GM12878 (cell line): ENCODE measurements at regions not wholly inside any gene's neighbourhood (a gene's known extent, or its start where the extent isn't known, plus 50 kb on each side); places are given as distances from the start of the nearest gene placed in this dataset.
"Not testable (repeated sequence)": the region's sequence is repeated elsewhere in the genome, so short reads cannot be mapped to it uniquely, and the experiment has no call there.

Experiments
- ATAC-seq: fragments of 200-7000 bp; cut with Tn5 transposase; 3 replicates; pipeline ENCODE4 v1.9.1; 2020; ENCODE audit warnings: mild to moderate bottlenecking, moderate library complexity
- BruUV-seq: library from RNA; stranded (reverse); fragments of 400-500 nt; replicated peaks from 2 replicates; lab custom pipeline; 2021; lab: Mats Ljungman, UMichigan
- CTCF ChIA-PET: fragments of 300-600 bp; sonication (Branson Sonifier 250); formaldehyde crosslinking; extraction: SDS; loops from one replicate; lab custom pipeline; 2021; ENCODE audit warnings: inconsistent platforms; lab: Yijun Ruan, JAX
- POLR2A ChIA-PET: fragments of 350-600 bp; formaldehyde crosslinking; extraction: SDS; loops from one replicate; lab custom pipeline; 2021; ENCODE audit warnings: inconsistent platforms; lab: Charles Lee
- RAD21 ChIA-PET: fragments of 300-600 bp; sonication (Branson Sonifier 250); formaldehyde crosslinking; loops from one replicate; lab custom pipeline; 2023; ENCODE audit warnings: antibody characterized with exemption; ENCODE audit not compliant: unreplicated experiment; lab: Charles Lee
- SMC1A ChIA-PET: fragments of 300-600 bp; sonication (Branson Sonifier 250); formaldehyde crosslinking; loops from one replicate; lab custom pipeline; 2023; ENCODE audit not compliant: unreplicated experiment, uncharacterized antibody; lab: Charles Lee
- DNase-seq: peaks from one replicate; pipeline ENCODE4 v3.0.0-alpha.2; 2011; ENCODE audit warnings: low read depth, low spot score
- FAIRE-seq: peaks from 3 replicates; lab custom pipeline; 2011; peaks lifted over from hg19 to GRCh38; lab: Jason Lieb, UNC
- H2AFZ ChIP-seq: 2 replicates; pipeline ENCODE4 v1.6.0; 2011; ENCODE audit warnings: low read depth, low read length, control low read depth; ENCODE audit not compliant: control insufficient read depth
- H3K27ac ChIP-seq: 2 replicates; pipeline ENCODE4 v1.5.1; 2011; ENCODE audit warnings: control low read depth; ENCODE audit not compliant: control insufficient read depth, insufficient read depth
- H3K27me3 ChIP-seq, 2 experiments: replicated peaks in 1 of 2; 2 replicates each; pipeline versions ENCODE4 v1.6.0 to v1.6.1; 2011; ENCODE audit warnings: low read length in 1 of 2; ENCODE audit not compliant: control insufficient read depth in 2 of 2, insufficient read depth in 2 of 2
- H3K36me3 ChIP-seq, 2 experiments: 2 replicates each; pipeline ENCODE4 v1.5.1; 2011; ENCODE audit warnings: low read length in 1 of 2; ENCODE audit not compliant: control insufficient read depth in 2 of 2, insufficient read depth in 2 of 2
- H3K4me1 ChIP-seq: 2 replicates; pipeline ENCODE4 v1.6.1; 2011; ENCODE audit warnings: mild to moderate bottlenecking, low read length, moderate library complexity, mixed read lengths; ENCODE audit not compliant: control insufficient read depth, insufficient read depth
- H3K4me2 ChIP-seq: 2 replicates; pipeline ENCODE4 v1.6.0; 2011; ENCODE audit warnings: control low read depth; ENCODE audit not compliant: control insufficient read depth, insufficient read depth
- H3K4me3 ChIP-seq: fragments of 200-600 bp; sonication (generic); 2 replicates; pipeline ENCODE4 v1.5.1; 2016
- H3K79me2 ChIP-seq: 2 replicates; pipeline ENCODE4 v1.6.0; 2011; ENCODE audit warnings: low read length; ENCODE audit not compliant: control insufficient read depth, insufficient read depth
- H3K9ac ChIP-seq: 2 replicates; pipeline ENCODE4 v1.8.0; 2011; ENCODE audit warnings: low read length, control low read depth, mixed read lengths; ENCODE audit not compliant: control insufficient read depth, insufficient read depth
- H3K9me3 ChIP-seq: replicated peaks from 3 replicates; pipeline ENCODE4 v1.5.1; 2011; ENCODE audit warnings: mild to moderate bottlenecking, low read length; ENCODE audit not compliant: control insufficient read depth, insufficient read depth
- H4K20me1 ChIP-seq: 2 replicates; pipeline ENCODE4 v1.6.0; 2011; ENCODE audit not compliant: control insufficient read depth, insufficient read depth
- WGBS: methylation state at CpG from one replicate; pipeline ENCODE4 v1.1.6; 2016; ENCODE audit warnings: low lambda C conversion rate; ENCODE audit not compliant: insufficient replicate concordance, insufficient coverage; ENCODE audit errors: missing lambda C conversion rate; 5-methylcytosine and 5-hydroxymethylcytosine counted together
- in situ Hi-C: fragments of 300-500 bp; cut with MboI; formaldehyde crosslinking; loops from 9 replicates; pipeline ENCODE4 v1.14.3; 2018; ENCODE audit warnings: mixed read lengths
- intact Hi-C: fragments of 100-400 bp; cut with micrococcal nuclease; formaldehyde crosslinking; loops from one replicate; pipeline ENCODE4 v1.14.2; 2022; ENCODE audit not compliant: unreplicated experiment

GRCh38 chr21:7829411-7829810 is 2692.0 kb upstream of the TPTE start:
- WGBS, result no CpG with 5 or more reads among the region's 37 CpGs
- CTCF ChIA-PET, intact Hi-C loops, H3K4me2 ChIP-seq, RAD21 ChIA-PET, H3K4me3 ChIP-seq, H3K9ac ChIP-seq, H3K27ac ChIP-seq, H3K9me3 ChIP-seq, BruUV-seq, H4K20me1 ChIP-seq, SMC1A ChIA-PET, H3K4me1 ChIP-seq, DNase-seq, H3K79me2 ChIP-seq, FAIRE-seq, H3K36me3 ChIP-seq, in situ Hi-C loops, POLR2A ChIA-PET, H2AFZ ChIP-seq, ATAC-seq, H3K27me3 ChIP-seq: not testable (repeated sequence)

GRCh38 chr21:7837315-7837714 is 2684.1 kb upstream of the TPTE start:
- H2AFZ ChIP-seq, CTCF ChIA-PET, H3K4me1 ChIP-seq, RAD21 ChIA-PET, POLR2A ChIA-PET, BruUV-seq, H3K27me3 ChIP-seq, H3K27ac ChIP-seq, ATAC-seq, H3K36me3 ChIP-seq, FAIRE-seq, SMC1A ChIA-PET, H3K9me3 ChIP-seq, in situ Hi-C loops, DNase-seq, H3K9ac ChIP-seq, H3K4me3 ChIP-seq, H4K20me1 ChIP-seq, H3K79me2 ChIP-seq, H3K4me2 ChIP-seq, intact Hi-C loops: not testable (repeated sequence)
- no CpG with 5 or more reads among the region's 3 CpGs for WGBS

GRCh38 chr21:7853426-7853825 is 2668.0 kb upstream of the TPTE start:
- ATAC-seq, H3K9ac ChIP-seq, H3K36me3 ChIP-seq, H3K4me1 ChIP-seq, CTCF ChIA-PET, DNase-seq, H2AFZ ChIP-seq, H3K27me3 ChIP-seq, H3K9me3 ChIP-seq, RAD21 ChIA-PET, BruUV-seq, H3K79me2 ChIP-seq, H3K27ac ChIP-seq, H4K20me1 ChIP-seq, intact Hi-C loops, in situ Hi-C loops, H3K4me3 ChIP-seq, SMC1A ChIA-PET, POLR2A ChIA-PET, H3K4me2 ChIP-seq, FAIRE-seq: not testable (repeated sequence)
- WGBS, result no CpG with 5 or more reads among the region's 3 CpGs

GRCh38 chr21:7853836-7854235 is 2667.5 kb upstream of the TPTE start:
- ATAC-seq, H3K27ac ChIP-seq, POLR2A ChIA-PET, H3K79me2 ChIP-seq, intact Hi-C loops, H3K36me3 ChIP-seq, H4K20me1 ChIP-seq, DNase-seq, RAD21 ChIA-PET, CTCF ChIA-PET, H3K9me3 ChIP-seq, H3K4me3 ChIP-seq, H3K4me1 ChIP-seq, BruUV-seq, in situ Hi-C loops, H2AFZ ChIP-seq, SMC1A ChIA-PET, H3K4me2 ChIP-seq, H3K27me3 ChIP-seq, H3K9ac ChIP-seq, FAIRE-seq: not testable (repeated sequence)
- WGBS, result no CpG with 5 or more reads among the region's 5 CpGs
